ENCODE measurements at regions not wholly inside any gene's neighbourhood (a gene's known extent, or its start where the extent isn't known, plus 50 kb on each side); places are given as distances from the start of the nearest gene placed in this dataset.

DNA sequence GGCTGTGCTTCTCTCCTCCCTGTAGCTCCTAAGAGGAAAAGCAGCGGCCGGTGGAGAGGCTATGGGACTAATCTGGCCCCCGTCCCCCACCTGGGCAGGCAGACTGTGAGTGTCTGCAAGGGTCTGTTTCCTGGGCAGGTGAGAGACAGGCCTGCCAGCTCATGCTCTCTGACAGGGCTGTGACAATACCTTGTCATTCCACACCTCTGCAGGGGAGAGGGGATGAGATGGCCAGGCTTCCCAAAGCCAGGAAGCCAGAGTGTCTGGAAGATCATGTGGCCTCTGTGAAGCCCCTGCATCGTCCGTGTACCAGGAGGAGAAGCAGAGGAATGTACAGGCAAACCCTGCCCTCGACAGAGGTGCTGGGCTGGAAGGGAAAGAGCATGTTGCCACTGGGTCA lies 142.5 kb upstream of the GATA6 start:
- TF ChIP-seq CTCF (IDR thresholded peaks at IDR 0.05; ENCODE audit: insufficient read depth, low read depth, low read length) = no peak
- TF ChIP-seq EZH2 (IDR thresholded peaks at IDR 0.05; ENCODE audit: insufficient read depth, low read length) = no peak

Data from astrocyte (in vitro differentiated cells and primary cell).